ENCODE measurements at regions not wholly inside any gene's neighbourhood (a gene's known extent, or its start where the extent isn't known, plus 50 kb on each side); places are given as distances from the start of the nearest gene placed in this dataset.

- Mint-ChIP-seq H3K27me3 (no peaks in the 10 kb centered on the region), H3K36me3 (ENCODE audit: insufficient read depth) (no peaks in the 10 kb centered on the region), H3K27ac (no peak overlapping the region), H3K4me3 (ENCODE audit: low read depth) (no peak overlapping the region), H3K9me3 (ENCODE audit: low read depth) (peaks cover 15% of the 10 kb centered on the region), H3K4me1 (ENCODE audit: low read depth) (no peaks in the 10 kb centered on the region)
- TF ChIP-seq CTCF (IDR thresholded peaks at IDR 0.05; ENCODE audit: unreplicated experiment) = no peak
- DNase-seq (ENCODE audit: low spot score, unreplicated experiment) = no peak
These were observed 176.8 kb upstream of the SUCLG2 start for GRCh38 chr3:67831262-67831661.

- TF ChIP-seq CTCF (IDR thresholded peaks at IDR 0.05; ENCODE audit: unreplicated experiment) = no peak
- Mint-ChIP-seq H3K27me3 (no peaks in the 10 kb centered on the region), H3K36me3 (ENCODE audit: insufficient read depth) (no peaks in the 10 kb centered on the region), H3K4me3 (ENCODE audit: low read depth) (no peak overlapping the region), H3K9me3 (ENCODE audit: low read depth) (no peaks in the 10 kb centered on the region), H3K27ac (no peak overlapping the region), H3K4me1 (ENCODE audit: low read depth) (no peaks in the 10 kb centered on the region)
- no peak for DNase-seq (ENCODE audit: low spot score, unreplicated experiment)
These were observed 174.1 kb upstream of the SUCLG2 start for GRCh38 chr3:67828486-67829010.

GRCh38 chr3:67821135-67821534, 166.7 kb upstream of the SUCLG2 start:
- no peak overlapping the region for H3K27ac Mint-ChIP-seq
- H3K4me3 Mint-ChIP-seq (ENCODE audit: low read depth) = no peak overlapping the region
- no peak for DNase-seq (ENCODE audit: low spot score, unreplicated experiment)
- H3K27me3 Mint-ChIP-seq = no peaks in the 10 kb centered on the region
- TF ChIP-seq CTCF (IDR thresholded peaks at IDR 0.05; ENCODE audit: unreplicated experiment) = no peak
- no peaks in the 10 kb centered on the region for H3K9me3 Mint-ChIP-seq (ENCODE audit: low read depth)
- no peaks in the 10 kb centered on the region for H3K36me3 Mint-ChIP-seq (ENCODE audit: insufficient read depth)
- H3K4me1 Mint-ChIP-seq (ENCODE audit: low read depth) = no peaks in the 10 kb centered on the region

GRCh38 chr3:67819447-67819846, 165.0 kb upstream of the SUCLG2 start:
- Mint-ChIP-seq H3K4me1 (ENCODE audit: low read depth) (no peaks in the 10 kb centered on the region), H3K9me3 (ENCODE audit: low read depth) (no peaks in the 10 kb centered on the region), H3K4me3 (ENCODE audit: low read depth) (no peak overlapping the region), H3K36me3 (ENCODE audit: insufficient read depth) (no peaks in the 10 kb centered on the region), H3K27me3 (no peaks in the 10 kb centered on the region), H3K27ac (no peak overlapping the region)
- DNase-seq (ENCODE audit: low spot score, unreplicated experiment) = no peak
- TF ChIP-seq CTCF (IDR thresholded peaks at IDR 0.05; ENCODE audit: unreplicated experiment) = peak; percentile 46

- Mint-ChIP-seq H3K4me1 (ENCODE audit: low read depth) (no peaks in the 10 kb centered on the region), H3K9me3 (ENCODE audit: low read depth) (no peaks in the 10 kb centered on the region), H3K27ac (no peak overlapping the region), H3K27me3 (no peaks in the 10 kb centered on the region), H3K4me3 (ENCODE audit: low read depth) (no peak overlapping the region), H3K36me3 (ENCODE audit: insufficient read depth) (no peaks in the 10 kb centered on the region)
- no peak for DNase-seq (ENCODE audit: low spot score, unreplicated experiment)
- TF ChIP-seq CTCF (IDR thresholded peaks at IDR 0.05; ENCODE audit: unreplicated experiment) = no peak
These were observed 155.0 kb upstream of the SUCLG2 start for GRCh38 chr3:67809370-67809935.
